GM18508 (cell line): ENCODE measurements at regions not wholly inside any gene's neighbourhood (a gene's known extent, or its start where the extent isn't known, plus 50 kb on each side); places are given as distances from the start of the nearest gene placed in this dataset.

Source experiments
- ATAC-seq: cut with Tn5 transposase; IDR thresholded peaks from one replicate; pipeline ENCODE4 v1.9.1; 2021; ENCODE audit warnings: moderate number of reproducible peaks; ENCODE audit not compliant: insufficient read depth, unreplicated experiment

GRCh38 chr1:62978741-62979140, 194.8 kb downstream of the ATG4C start:
- no peak for ATAC-seq

GRCh38 chr1:62981434-62981833, 197.5 kb downstream of the ATG4C start:
- no peak for ATAC-seq

GRCh38 chr1:62988867-62989266, 204.9 kb downstream of the ATG4C start:
- ATAC-seq, result no peak

GRCh38 chr1:62989497-62989896, 205.6 kb downstream of the ATG4C start:
- no peak for ATAC-seq

GRCh38 chr1:62991152-62991551, 207.2 kb downstream of the ATG4C start:
- no peak for ATAC-seq

GRCh38 chr1:62993844-62994243, 209.9 kb downstream of the ATG4C start:
- ATAC-seq, result no peak

- ATAC-seq, result no peak
These were observed 211.2 kb downstream of the ATG4C start for GRCh38 chr1:62995173-62995572.

- no peak for ATAC-seq
These were observed 214.0 kb downstream of the ATG4C start for GRCh38 chr1:62997884-62998283.

GRCh38 chr1:62998845-62999649, 215.1 kb downstream of the ATG4C start:
- ATAC-seq, result no peak

GRCh38 chr1:63000508-63000907, 216.6 kb downstream of the ATG4C start:
- no peak for ATAC-seq

- no peak for ATAC-seq
These were observed 220.9 kb downstream of the ATG4C start for GRCh38 chr1:63004868-63005267.

GRCh38 chr1:63005812-63006211, 221.9 kb downstream of the ATG4C start:
- no peak for ATAC-seq

- no peak for ATAC-seq
These were observed 225.5 kb downstream of the ATG4C start for GRCh38 chr1:63009421-63009820.

GRCh38 chr1:63010913-63011660, 227.2 kb downstream of the ATG4C start:
- ATAC-seq, result no peak

GRCh38 chr1:63012339-63012738, 228.4 kb downstream of the ATG4C start:
- no peak for ATAC-seq

GRCh38 chr1:63014267-63014666, 230.3 kb downstream of the ATG4C start:
- ATAC-seq, result no peak

- no peak for ATAC-seq
These were observed 238.4 kb downstream of the ATG4C start for GRCh38 chr1:63022319-63022718.

GRCh38 chr1:63023171-63023570, 239.2 kb downstream of the ATG4C start:
- ATAC-seq, result no peak

- no peak for ATAC-seq
These were observed 239.7 kb downstream of the ATG4C start for GRCh38 chr1:63023637-63024036.

- no peak for ATAC-seq
These were observed 240.2 kb downstream of the ATG4C start for GRCh38 chr1:63024132-63024531.

- no peak for ATAC-seq
These were observed 243.2 kb downstream of the ATG4C start for GRCh38 chr1:63027176-63027575.

GRCh38 chr1:63032171-63032570, 248.2 kb downstream of the ATG4C start:
- ATAC-seq, result no peak
